DMS53 treated with DMSO at 0.1 percent for 48 hours (cell line): ENCODE measurements at regions not wholly inside any gene's neighbourhood (a gene's known extent, or its start where the extent isn't known, plus 50 kb on each side); places are given as distances from the start of the nearest gene placed in this dataset.

Experiments used
- DNase-seq: peaks from one replicate; lab custom pipeline; 2025; ENCODE audit not compliant: unreplicated experiment; lab: John Stamatoyannopoulos, UW

DNA sequence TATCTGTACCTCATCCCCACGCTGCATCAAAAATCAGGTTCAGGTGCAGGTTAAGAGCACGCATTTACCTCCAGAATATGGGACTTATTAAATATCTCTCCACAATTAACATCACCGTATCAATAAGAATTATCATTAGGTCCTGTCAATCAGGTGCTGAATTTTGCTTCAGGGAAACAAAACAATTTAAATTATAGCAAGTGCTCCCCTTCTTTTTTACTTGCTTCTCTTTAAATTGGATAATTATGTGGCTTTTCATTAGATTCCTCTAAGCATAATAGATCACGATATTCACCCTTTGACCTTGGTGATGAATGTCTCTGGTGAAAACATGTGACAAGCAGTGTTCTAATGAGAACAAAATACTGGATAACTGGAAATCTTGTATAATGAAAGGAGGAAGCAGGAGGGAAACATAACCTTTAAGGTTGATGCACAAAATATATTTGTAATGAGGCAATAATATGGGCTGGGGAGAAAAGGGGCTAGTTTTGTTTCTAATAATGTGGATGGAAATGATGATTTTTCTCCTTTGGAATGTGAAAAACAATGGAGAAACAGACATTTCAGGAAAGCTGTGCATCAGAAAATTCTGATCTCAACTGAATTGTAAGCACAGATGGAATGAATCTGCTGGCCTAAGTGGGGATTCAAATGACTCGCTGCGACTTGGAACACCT, 166.9 kb downstream of the SNX10 start:
- DNase-seq, result no peak

DNA sequence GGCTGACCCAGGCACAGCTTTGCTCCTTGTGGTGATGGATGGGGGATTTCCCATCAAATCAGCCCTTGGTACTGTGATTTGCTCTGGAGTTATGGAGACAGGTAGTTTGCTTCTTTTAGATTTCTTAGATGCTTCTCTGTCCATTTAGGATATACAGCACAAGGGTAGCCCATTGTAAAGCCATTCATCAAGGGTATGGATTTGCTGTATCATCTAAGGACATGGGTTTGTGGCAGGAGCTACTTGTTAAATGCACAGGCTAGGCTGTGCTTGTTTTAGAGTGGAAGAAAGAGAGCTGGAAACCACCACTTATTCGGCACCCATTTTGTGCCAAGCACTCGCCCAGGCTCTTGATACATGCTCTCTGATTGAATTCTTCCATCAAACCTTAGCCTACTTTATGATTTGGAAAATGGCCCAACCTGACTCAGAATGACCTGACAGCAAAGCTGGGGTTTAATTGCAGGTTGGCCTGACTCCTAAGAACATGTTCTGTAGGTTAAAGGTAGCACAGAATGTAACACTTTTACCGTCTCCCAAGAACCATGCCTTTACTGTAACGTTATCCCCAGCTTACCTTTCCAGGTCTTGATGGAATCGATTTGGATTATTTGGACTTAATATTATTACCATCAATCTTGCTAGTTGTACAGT, 168.0 kb downstream of the SNX10 start:
- DNase-seq, result no peak

DNA sequence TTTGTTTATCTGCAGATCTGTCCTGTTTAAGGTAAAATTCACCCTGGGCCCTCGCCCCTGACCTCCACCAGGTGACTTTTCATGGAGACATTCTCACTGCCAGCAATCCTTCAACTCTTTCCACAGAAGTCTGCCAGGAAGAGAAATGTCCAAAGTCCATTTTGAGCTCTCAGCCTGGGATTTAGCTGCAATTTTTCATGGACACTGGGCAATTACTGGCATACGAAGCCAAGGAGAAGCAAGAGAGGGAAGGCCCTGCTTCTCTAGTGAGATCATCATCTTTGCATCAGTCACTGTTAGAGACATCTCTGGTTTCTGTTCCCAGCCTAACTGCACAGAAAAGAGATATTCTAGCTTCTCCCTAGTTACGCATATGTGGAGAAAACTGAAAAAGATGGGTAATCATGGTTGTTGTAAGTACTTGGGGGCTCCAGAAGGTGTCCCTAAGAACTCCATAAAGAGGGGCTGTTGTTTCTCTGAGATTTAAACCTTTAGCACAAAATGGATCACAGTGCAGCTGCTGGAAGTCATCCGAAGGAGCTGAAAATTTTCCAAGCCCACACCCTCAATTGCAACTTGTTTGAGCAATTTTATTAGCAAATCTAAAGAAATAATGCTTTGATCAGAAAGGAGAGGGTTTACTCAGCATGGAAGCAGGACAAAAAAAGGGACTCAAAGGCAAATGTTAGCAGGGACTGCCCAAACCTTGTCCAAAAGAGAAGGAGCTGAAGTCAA, 168.9 kb downstream of the SNX10 start:
- no peak for DNase-seq

DNA sequence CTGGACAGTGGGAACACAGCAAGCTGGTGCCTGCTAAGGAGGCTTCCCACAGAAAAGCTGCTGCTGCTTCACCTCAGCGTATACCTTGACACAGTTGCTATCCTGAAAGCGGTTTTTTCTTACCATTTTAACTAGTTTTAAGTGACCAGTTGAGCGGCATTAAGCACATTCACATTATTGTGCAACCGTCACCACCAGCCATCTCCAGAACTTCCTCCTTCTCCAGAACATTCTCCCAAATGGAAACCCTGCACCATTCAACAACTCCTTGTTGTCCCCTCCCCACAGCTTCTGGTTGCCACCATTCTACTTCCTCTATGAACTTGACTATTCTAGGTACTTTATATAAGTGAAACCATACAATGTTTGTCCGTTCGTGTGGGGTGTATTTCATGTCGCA, 169.9 kb downstream of the SNX10 start:
- no peak for DNase-seq

DNA sequence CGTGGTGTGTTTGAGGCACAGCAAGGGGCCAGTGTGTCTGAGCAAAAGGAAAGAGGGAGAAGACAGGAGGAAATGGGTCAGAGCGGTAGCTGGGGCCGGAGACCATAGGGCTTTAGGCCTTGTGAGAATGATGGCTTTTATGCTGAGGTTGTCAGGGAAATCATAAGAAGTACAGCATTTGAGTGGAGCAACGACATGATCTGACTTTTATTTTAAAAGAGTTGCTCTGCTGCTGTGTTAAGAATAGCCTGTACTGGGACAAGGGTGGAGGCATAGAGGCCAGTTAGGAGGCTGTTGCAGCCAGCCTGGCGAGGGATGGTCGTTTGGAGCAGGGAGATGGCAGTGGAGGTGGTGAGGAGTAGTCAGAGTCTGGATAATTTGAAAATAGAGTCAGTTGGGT, 174.3 kb downstream of the SNX10 start:
- no peak for DNase-seq

DNA sequence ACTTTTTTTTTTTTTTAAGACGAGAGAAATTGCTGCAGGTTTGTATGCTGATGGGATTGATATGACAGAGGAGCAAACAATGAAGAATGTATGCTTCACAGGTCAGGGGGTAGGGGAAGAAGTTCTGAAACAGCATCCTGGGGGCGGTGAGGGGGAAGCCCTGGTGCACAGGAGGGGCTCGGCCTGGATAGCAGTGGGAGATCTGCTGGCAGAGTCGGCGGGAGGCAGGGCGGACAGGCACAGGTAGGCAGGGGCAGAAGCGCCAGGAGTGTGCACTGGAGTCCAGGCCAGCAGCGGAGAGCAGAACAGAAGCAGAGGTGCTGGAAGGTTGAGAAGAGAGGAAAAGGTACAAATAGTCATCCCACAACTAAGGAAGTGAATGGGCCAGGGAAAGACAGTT, 175.4 kb downstream of the SNX10 start:
- DNase-seq, result no peak

DNA sequence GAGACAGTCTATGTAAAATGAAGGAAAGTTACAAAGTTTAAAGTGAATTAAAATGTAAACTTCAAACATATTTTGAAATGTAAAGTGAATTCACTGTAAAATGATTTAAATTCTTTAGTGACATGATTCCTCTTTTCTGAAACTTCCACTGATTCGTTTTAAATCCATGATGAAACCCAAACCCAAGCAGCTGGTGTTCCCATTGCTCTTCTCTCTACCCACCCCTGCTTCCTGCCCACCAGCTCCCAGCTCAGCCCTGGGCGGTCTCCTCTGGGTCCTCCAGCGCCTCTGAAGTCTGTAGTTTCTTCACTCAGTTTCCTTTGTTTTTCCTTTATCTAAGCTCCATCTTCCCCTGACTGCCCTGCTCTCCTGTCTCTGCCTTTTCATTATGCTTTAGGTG, 175.9 kb downstream of the SNX10 start:
- no peak for DNase-seq

DNA sequence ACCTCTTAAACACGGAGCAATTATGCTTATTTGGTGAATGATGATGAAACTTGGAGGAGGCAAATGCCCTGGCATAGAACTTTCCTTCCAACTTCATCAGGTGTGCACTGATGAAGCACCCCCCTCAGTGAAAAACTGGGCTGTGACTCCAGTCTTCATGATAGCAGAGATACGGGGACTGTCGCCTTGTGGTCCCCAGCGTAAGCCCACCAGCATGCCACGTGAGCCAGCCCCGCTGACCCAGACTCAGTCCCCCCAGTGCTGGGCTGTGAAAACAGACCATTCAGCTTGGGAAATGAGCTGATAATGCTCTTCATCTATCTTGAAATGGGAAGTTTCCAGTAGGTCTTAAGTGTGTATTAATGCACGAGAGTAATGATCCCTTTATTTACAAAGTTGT, 177.0 kb downstream of the SNX10 start:
- DNase-seq, result no peak

DNA sequence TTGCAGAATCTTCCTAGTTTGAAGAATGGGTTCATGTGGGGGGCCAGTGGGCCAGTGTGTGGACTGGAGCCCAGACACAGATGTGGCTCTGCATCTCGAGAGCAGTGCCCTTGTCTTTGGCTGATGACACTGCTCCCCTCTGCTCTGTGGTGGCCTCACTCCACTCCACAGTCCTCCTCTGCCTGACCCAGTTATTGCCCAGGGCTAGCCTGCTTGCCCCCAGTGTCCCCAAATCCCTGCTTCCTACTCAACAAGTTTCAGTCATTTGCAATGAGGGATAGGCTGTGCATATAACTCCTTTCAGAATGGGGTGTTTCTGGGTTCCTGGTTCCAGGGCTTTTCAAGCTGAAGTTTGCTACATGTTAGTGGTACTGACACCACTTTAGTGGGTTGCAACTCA, 177.5 kb downstream of the SNX10 start:
- DNase-seq, result no peak

DNA sequence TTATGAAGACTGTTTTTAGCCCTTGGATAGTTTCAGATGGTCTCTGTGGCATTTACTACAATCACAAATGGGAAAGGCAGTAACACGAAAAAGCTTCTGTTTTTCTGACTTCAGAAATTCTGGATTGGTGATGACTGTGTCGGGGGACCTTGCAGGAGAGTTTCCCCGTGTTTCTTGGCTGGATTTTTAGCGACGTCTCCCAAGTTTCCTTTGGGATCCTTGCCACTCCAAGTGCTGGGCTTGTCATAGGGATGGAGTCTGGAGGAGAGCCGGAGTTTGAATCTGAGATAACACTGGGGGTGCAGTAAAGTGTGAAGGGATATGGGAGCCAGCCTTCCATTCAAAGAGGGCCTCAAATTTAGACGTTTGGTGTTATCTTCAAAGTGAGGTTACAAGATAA, 179.0 kb downstream of the SNX10 start:
- no peak for DNase-seq

DNA sequence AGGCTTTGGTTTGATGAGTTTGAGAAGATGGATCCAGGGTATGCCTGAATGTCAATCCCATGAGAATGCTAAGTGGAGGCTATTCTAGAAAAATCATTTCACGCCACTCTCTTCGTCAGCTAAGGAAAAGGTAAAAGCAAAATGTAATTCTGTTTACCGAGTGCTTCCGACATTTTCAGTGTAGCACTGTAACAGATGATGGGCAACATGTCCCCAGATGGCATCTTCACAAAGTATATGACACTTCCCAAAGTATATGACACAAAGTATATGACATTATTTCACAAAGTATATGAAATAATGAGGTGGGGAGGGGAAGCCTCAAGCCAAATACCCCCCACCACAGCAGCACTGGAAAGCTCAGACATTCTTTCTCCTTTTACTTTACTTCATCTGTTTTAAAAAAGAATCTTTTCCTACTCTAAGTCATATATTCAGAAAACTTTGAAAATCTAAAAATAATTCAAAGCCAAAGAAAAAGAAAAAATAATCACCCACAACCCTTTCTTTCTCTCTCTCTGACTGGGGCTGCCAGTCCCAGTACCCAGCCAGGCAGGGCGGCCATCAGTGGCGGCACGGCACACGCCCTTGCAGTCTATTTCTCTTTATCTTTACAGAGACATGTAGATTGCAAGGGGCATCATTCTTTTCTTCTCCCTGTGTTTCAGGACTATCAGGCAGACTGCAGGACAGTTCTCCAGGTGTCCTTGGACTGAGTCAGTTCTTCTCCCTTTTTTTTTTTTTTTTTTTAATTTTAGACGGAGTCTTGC, 179.8 kb downstream of the SNX10 start:
- no peak for DNase-seq

DNA sequence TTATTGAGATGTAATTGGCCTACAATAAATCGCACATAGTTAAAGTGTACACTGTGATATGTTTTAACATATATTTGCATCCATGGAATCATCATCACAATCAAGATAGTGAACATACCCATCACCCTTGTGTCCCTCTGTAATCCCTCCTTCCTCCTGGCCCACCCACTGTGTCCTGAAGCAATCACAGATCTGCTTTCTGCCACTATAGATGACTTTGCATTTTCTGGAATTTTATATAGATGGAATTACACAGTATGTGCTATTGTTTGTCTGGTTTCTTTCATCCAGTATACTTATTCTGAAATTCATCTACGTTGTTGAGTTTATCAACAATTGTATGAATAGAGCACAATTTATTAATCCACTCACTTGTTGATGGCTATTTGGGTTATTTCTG, 181.3 kb downstream of the SNX10 start:
- DNase-seq, result no peak

DNA sequence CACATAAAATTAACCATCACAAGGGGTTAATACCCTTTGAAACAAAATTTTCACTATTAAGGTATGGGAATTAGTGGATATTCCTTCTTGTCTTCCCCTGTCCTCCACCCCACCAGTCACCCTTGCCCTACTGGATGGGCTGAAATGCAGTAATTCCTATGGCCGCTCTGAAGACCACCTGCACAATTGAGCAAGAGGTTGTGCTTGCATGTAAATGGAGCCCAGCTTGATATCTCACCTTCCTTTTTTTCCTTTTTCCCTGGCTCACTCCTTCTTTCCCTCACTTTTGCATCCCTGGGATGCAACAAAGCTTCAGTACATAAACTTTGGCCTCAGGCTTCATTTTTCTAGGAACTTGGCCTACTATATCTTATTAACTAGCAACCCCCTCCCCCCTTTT, 184.6 kb downstream of the SNX10 start:
- DNase-seq, result no peak

DNA sequence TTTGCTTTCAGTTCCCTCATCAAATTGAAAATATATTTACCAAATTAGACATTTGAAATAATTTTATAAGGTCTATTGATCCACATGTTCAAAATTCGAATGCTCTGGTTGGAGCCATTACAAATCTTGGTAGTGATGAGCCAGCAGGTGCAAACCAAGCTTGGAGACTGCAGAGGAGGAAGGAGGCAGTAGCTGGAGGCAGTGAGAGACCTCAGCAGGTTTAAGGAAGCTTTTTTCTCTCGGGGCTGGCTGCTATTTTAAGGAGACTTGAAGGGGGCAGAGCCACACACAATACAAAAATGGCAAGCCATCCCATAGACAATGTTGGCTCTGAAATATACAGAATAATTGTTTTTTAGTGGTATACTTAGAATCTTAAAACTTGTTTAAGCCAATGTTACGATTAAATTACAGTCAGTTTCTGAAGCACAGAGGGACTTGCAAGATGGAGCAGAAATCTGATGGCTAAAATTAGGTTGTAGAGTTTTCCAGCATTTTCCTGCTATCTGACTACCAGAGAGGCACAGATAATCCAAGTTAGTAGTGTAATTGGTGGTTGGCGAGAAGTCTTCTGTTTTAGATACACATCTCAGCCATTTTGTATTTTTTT, 185.8 kb downstream of the SNX10 start:
- DNase-seq, result no peak

DNA sequence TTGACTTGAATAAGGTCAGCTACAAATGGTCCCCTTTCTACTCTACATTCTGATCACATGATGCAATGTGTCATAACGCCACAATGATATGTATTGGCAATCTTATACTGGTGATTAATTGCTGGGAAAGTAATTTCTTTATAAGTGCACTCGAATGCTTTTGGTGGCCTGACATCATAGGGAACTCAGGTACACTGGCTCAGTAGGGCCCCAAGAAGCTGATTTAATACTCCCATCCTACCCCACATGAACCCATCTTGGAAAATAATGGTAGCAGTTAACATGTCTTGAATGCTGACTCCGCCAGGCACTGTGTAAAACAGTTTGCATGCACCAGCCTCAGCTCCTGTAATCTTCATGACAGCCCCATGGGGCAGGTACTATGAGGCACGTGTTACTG, 186.9 kb downstream of the SNX10 start:
- DNase-seq, result no peak

DNA sequence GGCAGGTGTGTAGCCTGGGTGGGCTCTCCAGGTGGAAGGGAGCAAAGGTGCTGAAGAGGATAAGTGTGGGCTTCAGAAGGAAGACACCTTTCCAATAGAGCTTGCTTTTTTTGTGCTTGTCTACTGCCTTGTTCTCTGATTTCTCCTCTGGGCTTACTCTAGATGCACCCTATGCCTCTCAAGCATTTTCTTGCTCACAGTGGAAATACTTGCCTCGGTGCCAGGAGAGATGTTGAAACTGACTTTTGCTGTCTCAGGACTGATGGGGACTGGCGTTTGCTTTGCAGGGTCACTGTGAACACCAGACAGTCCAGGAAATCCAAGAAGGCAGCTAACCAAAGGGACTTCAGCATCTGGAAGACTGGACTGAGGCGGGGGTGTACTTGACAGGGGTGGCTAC, 187.9 kb downstream of the SNX10 start:
- no peak for DNase-seq

DNA sequence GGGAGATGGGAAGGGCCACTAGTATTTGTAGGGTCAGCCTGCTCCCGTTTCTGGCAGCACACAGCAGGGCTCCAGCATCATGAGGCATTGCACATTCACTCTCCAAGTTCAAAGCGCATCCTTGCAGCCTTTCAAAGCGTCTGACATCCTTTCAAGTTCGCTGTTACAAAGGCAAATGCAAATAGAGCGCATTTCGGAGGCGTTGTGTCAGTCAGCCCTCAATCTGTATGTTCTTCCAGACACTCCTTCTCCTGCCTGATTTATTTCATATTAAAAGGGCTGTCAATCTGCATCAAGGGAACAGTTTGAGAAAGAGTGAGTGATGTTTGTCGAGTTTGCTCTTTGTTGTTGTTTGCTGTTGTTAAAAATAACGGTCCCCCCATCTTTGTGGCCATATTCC, 188.5 kb downstream of the SNX10 start:
- no peak for DNase-seq

DNA sequence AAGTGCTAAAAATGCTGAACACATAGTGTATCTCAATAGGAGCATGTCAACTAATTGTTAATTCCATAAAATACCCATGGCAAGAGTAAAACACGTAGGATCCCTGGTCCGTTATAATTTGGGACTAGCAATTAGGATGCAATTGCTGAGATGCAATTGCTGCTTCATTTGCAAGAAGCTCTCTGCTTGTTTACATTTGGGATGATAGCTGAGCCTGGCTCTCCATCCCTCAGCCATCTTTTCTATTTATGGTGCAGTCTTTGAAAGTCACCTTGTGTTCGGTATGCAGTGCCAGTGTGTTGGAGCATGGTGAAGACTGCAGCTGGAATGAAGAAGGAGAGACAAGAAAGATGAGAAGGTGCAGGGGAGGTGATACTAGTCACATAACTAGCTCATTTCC, 191.3 kb downstream of the SNX10 start:
- no peak for DNase-seq

DNA sequence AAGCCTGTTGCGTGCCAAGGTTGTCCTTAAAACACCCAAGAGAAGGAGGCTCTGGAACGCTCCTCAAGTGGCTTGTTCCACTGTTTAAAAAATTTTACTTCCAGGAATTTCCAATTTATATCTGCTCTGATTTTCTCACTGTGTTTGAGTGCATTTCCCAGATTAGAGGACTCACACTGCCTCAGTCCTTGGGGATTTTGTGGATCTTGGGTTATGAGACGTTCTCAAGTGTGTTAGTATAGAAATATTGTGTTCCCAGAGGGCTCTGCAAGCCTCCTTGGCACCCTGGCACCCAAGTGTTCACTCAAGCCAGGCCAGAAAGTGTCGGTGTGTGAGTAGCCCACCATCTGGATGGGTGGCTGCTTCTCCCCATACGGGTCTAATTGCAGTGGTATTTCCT, 192.2 kb downstream of the SNX10 start:
- no peak for DNase-seq

DNA sequence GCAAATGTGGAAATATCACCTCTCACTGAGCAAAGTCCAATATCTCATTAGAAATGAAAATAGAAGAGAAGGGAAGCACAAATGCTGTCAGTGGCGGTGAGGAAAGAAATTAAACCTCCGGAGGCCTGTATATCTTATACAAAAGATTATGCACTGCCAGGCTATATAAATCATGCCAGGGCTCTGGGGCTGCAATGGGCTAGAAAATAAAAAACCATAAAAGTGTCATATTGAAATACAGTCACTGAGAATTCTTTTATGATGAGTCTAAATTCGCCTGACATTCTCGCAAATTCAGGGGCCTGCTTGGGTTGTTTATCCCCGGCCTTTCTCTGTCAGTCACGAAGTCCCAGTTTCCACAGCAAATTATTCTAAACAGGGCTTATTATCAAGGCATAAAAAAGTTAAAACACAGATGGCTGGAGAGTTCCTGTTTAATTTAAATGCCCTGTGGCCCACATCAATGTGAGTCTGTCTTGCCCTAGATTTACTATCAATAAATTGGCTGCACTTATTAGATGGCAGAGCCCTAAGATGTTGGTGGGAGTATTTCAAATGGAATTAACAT, 193.8 kb downstream of the SNX10 start:
- DNase-seq, result no peak

DNA sequence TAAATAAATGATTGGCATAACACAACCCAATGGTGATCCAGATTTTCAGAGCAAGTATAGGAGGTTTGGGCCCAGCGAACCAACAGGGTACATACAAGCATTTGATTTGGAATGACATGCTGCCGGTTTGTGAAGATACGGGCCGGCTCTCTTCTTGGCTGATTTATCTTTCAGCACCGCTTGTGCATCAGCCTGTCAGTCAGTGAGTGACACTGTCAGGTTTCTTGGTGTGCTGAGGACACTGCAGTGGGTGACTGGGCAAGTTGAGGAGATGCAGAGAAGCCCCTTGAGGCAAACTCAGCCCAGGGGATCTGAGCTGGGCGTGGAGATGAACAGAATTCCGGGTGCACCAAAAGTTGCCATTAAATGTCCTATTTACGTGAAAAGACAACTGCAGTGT, 194.5 kb downstream of the SNX10 start:
- no peak for DNase-seq
